Peyer's patch (tissue), 4 donors: ENCODE measurements at regions not wholly inside any gene's neighbourhood (a gene's known extent, or its start where the extent isn't known, plus 50 kb on each side); places are given as distances from the start of the nearest gene placed in this dataset.

ENCODE experiments used
- DNase-seq, 3 donors: peaks; one replicate each; pipeline ENCODE4 v3.0.0-alpha.2; 2017 to 2019
- H3K27ac ChIP-seq, 4 donors: fragments of 200-600 bp; sonication (generic); one replicate each; pipeline ENCODE4 v1.5.1; 2016 to 2019
- H3K27me3 ChIP-seq, 2 donors: fragments of 200-600 bp; sonication (generic); one replicate each; pipeline ENCODE4 v1.5.1; 2019
- H3K36me3 ChIP-seq, 3 donors: fragments of 200-600 bp; sonication (generic); one replicate each; pipeline ENCODE4 v1.5.1; 2016 to 2019
- H3K4me1 ChIP-seq, 4 donors: fragments of 200-600 bp; sonication (generic); one replicate each; pipeline ENCODE4 v1.5.1; 2016 to 2019
- H3K4me3 ChIP-seq, 4 donors: fragments of 200-600 bp; sonication (generic); 1 replicate in 3 of 4; 2 replicates in 1 of 4; pipeline ENCODE4 v1.5.1; 2016 to 2019; ENCODE audit warnings: mild to moderate bottlenecking in 1 of 4
- H3K9me3 ChIP-seq, 4 donors: fragments of 200-600 bp; sonication (generic); one replicate each; pipeline ENCODE4 v1.5.1; 2016 to 2019; ENCODE audit warnings: mild to moderate bottlenecking in 1 of 4
- POLR2A ChIP-seq, 2 donors: fragments of 450-650 bp; IDR thresholded peaks; one replicate each; pipeline ENCODE4 v1.5.1; 2017; ENCODE audit warnings: antibody characterized with exemption in 2 of 2, mild to moderate bottlenecking in 2 of 2, moderate library complexity in 2 of 2
- TF ChIP-seq, protein P1 (sequence below), 6 experiments: fragments of 450-650 bp in 4 of 6; fragments of 200-600 bp in 2 of 6; sonication (generic) in 1 of 6; IDR thresholded peaks; one replicate each; pipeline ENCODE4 v1.5.1; 2017 to 2019; ENCODE audit warnings: antibody characterized with exemption in 6 of 6, mild to moderate bottlenecking in 3 of 6, moderate library complexity in 1 of 6

DNA sequence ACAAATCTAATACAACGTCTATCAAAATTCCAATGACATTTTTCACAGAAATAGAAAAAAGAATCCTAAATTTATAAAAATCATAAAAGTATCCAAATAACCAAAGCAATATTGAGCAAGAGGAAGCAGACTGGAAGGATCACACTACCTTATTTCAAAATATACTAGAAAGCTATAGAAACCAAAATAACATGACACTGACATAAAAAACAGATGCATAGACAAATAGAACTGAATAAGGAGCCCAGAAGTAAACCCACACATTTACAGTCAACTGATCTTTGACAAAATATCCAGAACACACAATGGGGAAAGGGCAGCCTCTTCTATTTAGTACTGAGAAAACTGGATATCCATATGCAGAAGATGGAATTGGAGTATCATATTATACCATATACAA is 217.5 kb downstream of the MACC1 start:
- Histone ChIP-seq H3K36me3 (no peaks in the 10 kb centered on the region), H3K27ac (no peak overlapping the region), H3K27me3 (no peaks in the 10 kb centered on the region), H3K9me3 (no peaks in the 10 kb centered on the region), H3K4me1 (no peaks in the 10 kb centered on the region), H3K4me3 (no peak overlapping the region)
- no peak for DNase-seq
- TF ChIP-seq POLR2A (IDR thresholded peaks at IDR 0.05), result no peak
- TF ChIP-seq, protein P1, sequence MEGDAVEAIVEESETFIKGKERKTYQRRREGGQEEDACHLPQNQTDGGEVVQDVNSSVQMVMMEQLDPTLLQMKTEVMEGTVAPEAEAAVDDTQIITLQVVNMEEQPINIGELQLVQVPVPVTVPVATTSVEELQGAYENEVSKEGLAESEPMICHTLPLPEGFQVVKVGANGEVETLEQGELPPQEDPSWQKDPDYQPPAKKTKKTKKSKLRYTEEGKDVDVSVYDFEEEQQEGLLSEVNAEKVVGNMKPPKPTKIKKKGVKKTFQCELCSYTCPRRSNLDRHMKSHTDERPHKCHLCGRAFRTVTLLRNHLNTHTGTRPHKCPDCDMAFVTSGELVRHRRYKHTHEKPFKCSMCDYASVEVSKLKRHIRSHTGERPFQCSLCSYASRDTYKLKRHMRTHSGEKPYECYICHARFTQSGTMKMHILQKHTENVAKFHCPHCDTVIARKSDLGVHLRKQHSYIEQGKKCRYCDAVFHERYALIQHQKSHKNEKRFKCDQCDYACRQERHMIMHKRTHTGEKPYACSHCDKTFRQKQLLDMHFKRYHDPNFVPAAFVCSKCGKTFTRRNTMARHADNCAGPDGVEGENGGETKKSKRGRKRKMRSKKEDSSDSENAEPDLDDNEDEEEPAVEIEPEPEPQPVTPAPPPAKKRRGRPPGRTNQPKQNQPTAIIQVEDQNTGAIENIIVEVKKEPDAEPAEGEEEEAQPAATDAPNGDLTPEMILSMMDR (IDR thresholded peaks at IDR 0.05), result no peak

GRCh38 chr7:19991936-19992335 is 218.5 kb upstream of the TMEM196 start:
- no peaks in the 10 kb centered on the region for H3K27me3 ChIP-seq
- no peaks in the 10 kb centered on the region for H3K36me3 ChIP-seq
- no peak overlapping the region for H3K4me3 ChIP-seq
- H3K4me1 ChIP-seq, result no peaks in the 10 kb centered on the region
- TF ChIP-seq, protein P1 (IDR thresholded peaks at IDR 0.05), result no peak
- TF ChIP-seq POLR2A (IDR thresholded peaks at IDR 0.05), result no peak
- no peaks in the 10 kb centered on the region for H3K9me3 ChIP-seq
- no peak overlapping the region for H3K27ac ChIP-seq
- no peak for DNase-seq

- H3K9me3 ChIP-seq, result no peaks in the 10 kb centered on the region
- no peak overlapping the region for H3K4me3 ChIP-seq
- DNase-seq, result no peak
- no peaks in the 10 kb centered on the region for H3K36me3 ChIP-seq
- TF ChIP-seq POLR2A (IDR thresholded peaks at IDR 0.05), result no peak
- TF ChIP-seq, protein P1 (IDR thresholded peaks at IDR 0.05), result no peak
- no peak overlapping the region for H3K27ac ChIP-seq
- H3K4me1 ChIP-seq, result no peaks in the 10 kb centered on the region
- H3K27me3 ChIP-seq, result no peaks in the 10 kb centered on the region
These were observed 216.5 kb upstream of the TMEM196 start for GRCh38 chr7:19989906-19990305.

DNA sequence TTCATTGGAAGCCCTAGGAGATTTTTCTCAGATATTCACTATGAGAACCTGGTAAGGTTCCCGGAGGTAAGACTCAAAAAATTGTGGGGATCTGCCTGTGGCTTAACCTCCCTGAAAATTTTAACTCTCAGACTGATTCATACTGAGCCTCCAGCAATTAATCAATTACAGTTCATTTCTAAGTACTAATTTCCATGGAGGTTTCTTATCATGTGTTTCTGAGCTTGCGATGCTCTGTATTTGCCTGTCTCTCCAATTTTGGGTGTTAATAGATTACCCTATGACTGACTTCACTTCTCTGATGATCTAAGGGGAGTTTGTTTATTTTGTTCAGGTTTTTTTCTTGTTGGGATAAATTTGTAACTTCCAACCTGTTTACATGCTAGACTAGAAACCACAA is 215.4 kb upstream of the TMEM196 start:
- DNase-seq, result no peak
- TF ChIP-seq, protein P1 (IDR thresholded peaks at IDR 0.05), result no peak
- TF ChIP-seq POLR2A (IDR thresholded peaks at IDR 0.05), result no peak
- Histone ChIP-seq H3K9me3 (no peaks in the 10 kb centered on the region), H3K4me3 (no peak overlapping the region), H3K27me3 (no peaks in the 10 kb centered on the region), H3K27ac (no peak overlapping the region), H3K4me1 (no peaks in the 10 kb centered on the region), H3K36me3 (no peaks in the 10 kb centered on the region)

DNA sequence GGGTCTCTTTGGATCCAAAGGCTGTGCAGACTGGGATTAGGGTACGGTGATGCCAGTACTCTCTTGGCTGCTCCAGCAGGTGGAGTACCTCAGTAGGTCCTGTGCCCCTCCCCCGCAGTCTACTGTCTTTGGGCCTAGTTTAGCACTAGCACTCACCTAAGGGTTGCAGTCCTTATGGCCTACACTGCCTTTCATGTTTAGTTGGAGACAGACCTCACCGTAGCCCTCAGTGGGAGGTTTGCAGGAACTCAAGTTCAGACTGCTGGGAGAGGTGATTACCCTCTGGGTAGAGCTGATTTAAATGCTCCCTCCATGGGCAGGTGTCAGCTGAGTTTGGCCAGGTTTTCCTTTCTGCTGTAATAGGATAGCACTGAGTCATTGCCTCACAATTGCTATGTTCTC is 210.8 kb upstream of the TMEM196 start:
- DNase-seq, result peak in 2 of 3 donors; percentile 41 to 49
- Histone ChIP-seq H3K27me3 (no peaks in the 10 kb centered on the region), H3K9me3 (no peaks in the 10 kb centered on the region), H3K4me3 (no peak overlapping the region), H3K27ac (no peak overlapping the region), H3K4me1 (no peaks in the 10 kb centered on the region), H3K36me3 (no peaks in the 10 kb centered on the region)
- no peak for TF ChIP-seq POLR2A (IDR thresholded peaks at IDR 0.05)
- TF ChIP-seq, protein P1 (IDR thresholded peaks at IDR 0.05), result no peak
